OCI-LY3 (cell line): ENCODE measurements at regions not wholly inside any gene's neighbourhood (a gene's known extent, or its start where the extent isn't known, plus 50 kb on each side); places are given as distances from the start of the nearest gene placed in this dataset.
"Not testable (repeated sequence)": the region's sequence is repeated elsewhere in the genome, so short reads cannot be mapped to it uniquely, and the experiment has no call there.

Experiments
- EZH2phosphoT487 ChIP-seq: fragments of 200-600 bp; shearing (Covaris generic); IDR thresholded peaks from 2 replicates; pipeline ENCODE4 v1.6.1; 2018; ENCODE audit warnings: antibody characterized with exemption, mixed run types, low read depth
- TF ChIP-seq, protein P1 (sequence below): fragments of 200-600, 300-600 bp; sonication (generic); IDR thresholded peaks from 2 replicates; pipeline ENCODE4 v1.5.1; 2014; ENCODE audit warnings: antibody characterized with exemption, low read length, low read depth

DNA sequence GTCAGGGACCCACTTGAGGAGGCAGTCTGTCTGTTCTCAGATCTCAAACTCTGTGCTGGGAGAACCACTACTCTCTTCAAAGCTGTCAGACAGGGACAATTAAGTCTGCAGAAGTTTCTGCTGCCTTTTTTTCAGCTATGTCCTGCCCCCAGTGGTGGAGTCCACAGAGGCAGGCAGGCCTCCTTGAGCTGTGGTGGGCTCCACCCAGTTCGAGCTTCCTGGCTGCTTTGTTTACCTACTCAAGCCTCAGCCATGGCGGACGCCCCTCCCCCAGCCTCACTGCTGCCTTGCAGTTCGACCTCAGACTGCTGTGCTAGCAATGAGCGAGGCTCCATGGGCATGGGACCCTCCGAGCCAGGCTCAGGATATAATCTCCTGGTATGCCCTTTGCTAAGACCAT lies 89.3 kb downstream of the ZIC4 start:
- TF ChIP-seq, protein P1, sequence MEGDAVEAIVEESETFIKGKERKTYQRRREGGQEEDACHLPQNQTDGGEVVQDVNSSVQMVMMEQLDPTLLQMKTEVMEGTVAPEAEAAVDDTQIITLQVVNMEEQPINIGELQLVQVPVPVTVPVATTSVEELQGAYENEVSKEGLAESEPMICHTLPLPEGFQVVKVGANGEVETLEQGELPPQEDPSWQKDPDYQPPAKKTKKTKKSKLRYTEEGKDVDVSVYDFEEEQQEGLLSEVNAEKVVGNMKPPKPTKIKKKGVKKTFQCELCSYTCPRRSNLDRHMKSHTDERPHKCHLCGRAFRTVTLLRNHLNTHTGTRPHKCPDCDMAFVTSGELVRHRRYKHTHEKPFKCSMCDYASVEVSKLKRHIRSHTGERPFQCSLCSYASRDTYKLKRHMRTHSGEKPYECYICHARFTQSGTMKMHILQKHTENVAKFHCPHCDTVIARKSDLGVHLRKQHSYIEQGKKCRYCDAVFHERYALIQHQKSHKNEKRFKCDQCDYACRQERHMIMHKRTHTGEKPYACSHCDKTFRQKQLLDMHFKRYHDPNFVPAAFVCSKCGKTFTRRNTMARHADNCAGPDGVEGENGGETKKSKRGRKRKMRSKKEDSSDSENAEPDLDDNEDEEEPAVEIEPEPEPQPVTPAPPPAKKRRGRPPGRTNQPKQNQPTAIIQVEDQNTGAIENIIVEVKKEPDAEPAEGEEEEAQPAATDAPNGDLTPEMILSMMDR, result not testable (repeated sequence)
- not testable (repeated sequence) for TF ChIP-seq EZH2phosphoT487
